MM.1S (cell line): ENCODE measurements at regions not wholly inside any gene's neighbourhood (a gene's known extent, or its start where the extent isn't known, plus 50 kb on each side); places are given as distances from the start of the nearest gene placed in this dataset.

Source experiments
- DNase-seq: peaks from one replicate; pipeline ENCODE4 v3.0.0-alpha.2; 2015
- H2AFZ ChIP-seq: fragments of 300-600 bp; sonication (generic); 2 replicates; pipeline ENCODE4 v1.6.0; 2016; ENCODE audit warnings: antibody characterized with exemption, low read length
- H3F3A ChIP-seq: fragments of 300-600 bp; sonication (generic); 2 replicates; pipeline ENCODE4 v1.6.1; 2016; ENCODE audit warnings: mild to moderate bottlenecking, antibody characterized with exemption, low read length, moderate library complexity, mixed read lengths; ENCODE audit not compliant: insufficient read depth
- H3K27ac ChIP-seq: fragments of 300-600 bp; sonication (generic); 2 replicates; pipeline ENCODE4 v1.5.1; 2016; ENCODE audit warnings: mild to moderate bottlenecking, low read length
- H3K27me3 ChIP-seq: fragments of 300-600 bp; sonication (generic); replicated peaks from 2 replicates; pipeline ENCODE4 v1.6.0; 2016; ENCODE audit warnings: low read length; ENCODE audit not compliant: insufficient read depth
- H3K36me3 ChIP-seq: fragments of 300-600 bp; sonication (generic); replicated peaks from 2 replicates; pipeline ENCODE4 v1.6.1; 2016; ENCODE audit warnings: mild to moderate bottlenecking, low read length, mixed read lengths; ENCODE audit not compliant: insufficient read depth
- H3K4me1 ChIP-seq: fragments of 300-600 bp; sonication (generic); 2 replicates; pipeline ENCODE4 v1.6.1; 2016; ENCODE audit warnings: low read length, mixed read lengths
- H3K4me2 ChIP-seq: fragments of 300-600 bp; sonication (generic); 2 replicates; pipeline ENCODE4 v1.6.0; 2016; ENCODE audit warnings: low read depth, low read length
- H3K4me3 ChIP-seq: fragments of 300-600 bp; sonication (generic); 2 replicates; pipeline ENCODE4 v1.5.1; 2016; ENCODE audit warnings: low read length, mixed read lengths
- H3K79me2 ChIP-seq: fragments of 300-600 bp; sonication (generic); 2 replicates; pipeline ENCODE4 v1.6.1; 2016; ENCODE audit warnings: mixed run types, low read length, mixed read lengths
- H3K9ac ChIP-seq: fragments of 300-600 bp; sonication (generic); 2 replicates; pipeline ENCODE4 v1.6.1; 2016; ENCODE audit warnings: low read length, mixed read lengths
- H3K9me2 ChIP-seq: fragments of 300-600 bp; sonication (generic); replicated peaks from 2 replicates; pipeline ENCODE4 v1.6.1; 2016; ENCODE audit warnings: mild to moderate bottlenecking, low read length, mixed read lengths; ENCODE audit not compliant: insufficient read depth
- H3K9me3 ChIP-seq: fragments of 300-600 bp; sonication (generic); replicated peaks from 2 replicates; pipeline ENCODE4 v1.6.1; 2016; ENCODE audit warnings: mild to moderate bottlenecking, low read length, mixed read lengths; ENCODE audit not compliant: insufficient read depth
- H4K20me1 ChIP-seq: fragments of 300-600 bp; sonication (generic); 2 replicates; pipeline ENCODE4 v1.6.1; 2016; ENCODE audit warnings: mild to moderate bottlenecking, low read length, moderate library complexity, mixed read lengths; ENCODE audit not compliant: insufficient read depth
- CTCF ChIP-seq: fragments of 300-600 bp; sonication (generic); IDR thresholded peaks from 2 replicates; pipeline ENCODE4 v1.5.1; 2016; ENCODE audit warnings: antibody characterized with exemption, low read length, mixed read lengths
- EZH2 ChIP-seq: fragments of 300-600 bp; sonication (generic); optimal IDR thresholded peaks from 2 replicates; pipeline ENCODE3; 2017; ENCODE audit warnings: low read depth, mild to moderate bottlenecking, antibody characterized with exemption, low read length, mixed read lengths
- EZH2phosphoT487 ChIP-seq: fragments of 300-600 bp; sonication (generic); IDR thresholded peaks from 2 replicates; pipeline ENCODE4 v1.6.1; 2018; ENCODE audit warnings: antibody characterized with exemption, low read length

GRCh38 chr18:42364766-42365165, 409.7 kb downstream of the PIK3C3 start:
- no peaks in the 10 kb centered on the region for H3K79me2 ChIP-seq
- no peak overlapping the region for H3K4me2 ChIP-seq
- no peak overlapping the region for H3K4me3 ChIP-seq
- H3F3A ChIP-seq, result no peaks in the 10 kb centered on the region
- H3K4me1 ChIP-seq, result no peaks in the 10 kb centered on the region
- no peak overlapping the region for H3K27ac ChIP-seq
- H3K9me2 ChIP-seq, result no peaks in the 10 kb centered on the region
- TF ChIP-seq EZH2, result no peak
- no peak for TF ChIP-seq EZH2phosphoT487
- no peak for TF ChIP-seq CTCF
- no peaks in the 10 kb centered on the region for H3K9me3 ChIP-seq
- no peaks in the 10 kb centered on the region for H4K20me1 ChIP-seq
- H3K36me3 ChIP-seq, result no peaks in the 10 kb centered on the region
- H3K9ac ChIP-seq, result no peak overlapping the region
- no peaks in the 10 kb centered on the region for H3K27me3 ChIP-seq
- no peak overlapping the region for H2AFZ ChIP-seq
- no peak for DNase-seq

- Histone ChIP-seq H3K79me2 (no peaks in the 10 kb centered on the region), H3K36me3 (no peaks in the 10 kb centered on the region), H3K9ac (no peak overlapping the region), H3K9me2 (no peaks in the 10 kb centered on the region), H3K4me1 (no peaks in the 10 kb centered on the region), H4K20me1 (no peaks in the 10 kb centered on the region), H3K9me3 (no peaks in the 10 kb centered on the region), H3F3A (no peaks in the 10 kb centered on the region), H3K4me3 (no peak overlapping the region), H2AFZ (no peak overlapping the region), H3K27me3 (no peaks in the 10 kb centered on the region), H3K27ac (no peak overlapping the region), H3K4me2 (no peak overlapping the region)
- DNase-seq, result no peak
- TF ChIP-seq EZH2phosphoT487, result no peak
- TF ChIP-seq CTCF, result no peak
- TF ChIP-seq EZH2, result no peak
These were observed 410.6 kb downstream of the PIK3C3 start for GRCh38 chr18:42365591-42365990.

GRCh38 chr18:42373584-42373983, 418.6 kb downstream of the PIK3C3 start:
- no peaks in the 10 kb centered on the region for H4K20me1 ChIP-seq

More at GRCh38 chr18:42373584-42373983, 418.6 kb downstream of the PIK3C3 start:
- Histone ChIP-seq H3K9me2 (no peaks in the 10 kb centered on the region), H3K79me2 (no peaks in the 10 kb centered on the region), H3K4me3 (no peak overlapping the region), H2AFZ (no peak overlapping the region), H3K9ac (no peak overlapping the region), H3F3A (no peaks in the 10 kb centered on the region), H3K27me3 (no peaks in the 10 kb centered on the region), H3K36me3 (no peaks in the 10 kb centered on the region), H3K27ac (no peak overlapping the region), H3K9me3 (no peaks in the 10 kb centered on the region), H3K4me2 (no peak overlapping the region), H3K4me1 (no peaks in the 10 kb centered on the region)
- DNase-seq, result no peak
- TF ChIP-seq CTCF, result no peak
- TF ChIP-seq EZH2phosphoT487, result no peak
- no peak for TF ChIP-seq EZH2
